Loucy (cell line): ENCODE measurements at regions not wholly inside any gene's neighbourhood (a gene's known extent, or its start where the extent isn't known, plus 50 kb on each side); places are given as distances from the start of the nearest gene placed in this dataset.

Source experiments
- H2AFZ ChIP-seq: fragments of 200-600 bp; sonication (generic); 2 replicates; pipeline ENCODE4 v1.6.0; 2016; ENCODE audit warnings: antibody characterized with exemption, mild to moderate bottlenecking, low read length, moderate library complexity
- H3F3A ChIP-seq: fragments of 200-600 bp; 2 replicates; pipeline ENCODE4 v1.6.0; 2016; ENCODE audit warnings: antibody characterized with exemption, low read depth, mild to moderate bottlenecking
- H3K27me3 ChIP-seq: fragments of 200-600 bp; sonication (generic); 2 replicates; pipeline ENCODE4 v1.6.1; 2014; ENCODE audit warnings: low read length, mild to moderate bottlenecking; ENCODE audit not compliant: insufficient read depth, poor library complexity, severe bottlenecking
- H3K36me3 ChIP-seq: fragments of 200-600 bp; sonication (generic); 2 replicates; pipeline ENCODE4 v1.6.1; 2016; ENCODE audit warnings: low read length; ENCODE audit not compliant: insufficient read depth
- H3K4me1 ChIP-seq: fragments of 200-600 bp; sonication (generic); 2 replicates; pipeline ENCODE4 v1.5.1; 2014; ENCODE audit warnings: low read length, mild to moderate bottlenecking; ENCODE audit not compliant: insufficient read depth, poor library complexity, severe bottlenecking
- H3K4me2 ChIP-seq: fragments of 200-600 bp; sonication (generic); 2 replicates; pipeline ENCODE4 v1.6.0; 2014; ENCODE audit warnings: antibody characterized with exemption, low read length, low read depth, mild to moderate bottlenecking; ENCODE audit not compliant: poor library complexity, severe bottlenecking
- H3K4me3 ChIP-seq: fragments of 200-600 bp; sonication (generic); 2 replicates; pipeline ENCODE4 v1.5.1; 2014; ENCODE audit warnings: low read length, mild to moderate bottlenecking, mixed read lengths; ENCODE audit not compliant: poor library complexity, severe bottlenecking
- H3K79me2 ChIP-seq: fragments of 200-600 bp; sonication (generic); 2 replicates; pipeline ENCODE4 v1.6.1; 2014; ENCODE audit warnings: low read length; ENCODE audit not compliant: insufficient read depth
- H3K9ac ChIP-seq: fragments of 200-600 bp; sonication (generic); 2 replicates; pipeline ENCODE4 v1.6.0; 2014; ENCODE audit warnings: mild to moderate bottlenecking, low read depth, low read length, moderate library complexity; ENCODE audit not compliant: poor library complexity, severe bottlenecking
- H3K9me2 ChIP-seq: fragments of 200-600 bp; sonication (generic); replicated peaks from 2 replicates; pipeline ENCODE4 v1.6.1; 2016; ENCODE audit warnings: low read depth, low read length, mixed read lengths
- H3K9me3 ChIP-seq: fragments of 200-600 bp; sonication (generic); 2 replicates; pipeline ENCODE4 v1.6.1; 2014; ENCODE audit warnings: mild to moderate bottlenecking, antibody characterized with exemption, low read length, low read depth; ENCODE audit not compliant: insufficient read depth
- H4K20me1 ChIP-seq: fragments of 200-600 bp; sonication (generic); 2 replicates; pipeline ENCODE4 v1.6.0; 2014; ENCODE audit warnings: antibody characterized with exemption, low read length, mild to moderate bottlenecking; ENCODE audit not compliant: insufficient read depth, poor library complexity, severe bottlenecking
- EZH2phosphoT487 ChIP-seq: fragments of 200-600 bp; IDR thresholded peaks from 2 replicates; pipeline ENCODE4 v1.6.1; 2018; ENCODE audit warnings: antibody characterized with exemption, mild to moderate bottlenecking, moderate library complexity, borderline replicate concordance
- TF ChIP-seq, protein P1 (sequence below): fragments of 200-600 bp; sonication (generic); conservative IDR thresholded peaks from 2 replicates; pipeline ENCODE4 v1.5.1; 2014; ENCODE audit warnings: mild to moderate bottlenecking, antibody characterized with exemption, low read length

DNA sequence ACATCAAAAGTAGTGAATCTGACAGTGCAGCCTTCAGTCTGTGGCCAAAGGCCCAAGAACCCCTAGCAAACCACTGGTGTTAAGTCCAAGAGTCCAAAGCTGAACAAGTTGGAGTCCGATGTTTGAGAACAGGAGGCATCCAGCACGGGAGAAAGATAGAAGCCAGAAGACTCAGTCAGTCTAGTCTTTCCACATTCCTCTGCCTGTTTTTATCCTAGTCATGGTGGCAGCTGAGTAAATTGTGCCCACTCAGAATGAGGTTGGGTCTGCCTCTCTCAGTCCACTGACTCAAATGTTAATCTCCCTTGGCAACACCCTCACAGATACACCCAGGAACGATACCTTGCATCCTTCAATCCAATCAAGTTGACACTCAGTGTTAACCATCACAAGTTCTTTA, 1255.4 kb downstream of the LRFN5 start:
- no peaks in the 10 kb centered on the region for H3K36me3 ChIP-seq

DNA sequence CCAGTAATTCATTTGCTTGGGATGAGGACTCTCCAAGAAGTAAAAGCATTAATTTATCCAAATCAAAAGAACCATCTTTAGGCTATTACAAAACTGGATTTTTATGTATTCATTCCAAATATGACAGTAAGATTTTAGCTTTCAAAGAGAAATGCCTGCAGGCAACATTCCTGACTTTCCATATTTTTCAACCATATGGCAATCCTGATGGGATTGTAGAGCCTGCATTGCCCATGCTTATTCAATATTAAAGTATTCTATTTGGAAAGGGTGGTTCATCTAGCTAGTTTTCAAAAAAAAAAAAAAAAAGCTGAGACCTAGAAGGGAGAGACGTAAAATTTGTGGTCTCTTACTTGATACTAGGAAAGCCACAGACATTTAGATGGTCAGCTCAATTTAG, 1253.7 kb downstream of the LRFN5 start:
- Histone ChIP-seq H2AFZ (no peak overlapping the region), H3K9ac (no peak overlapping the region), H3K4me2 (no peak overlapping the region), H3K27me3 (no peaks in the 10 kb centered on the region), H3K36me3 (no peaks in the 10 kb centered on the region), H3K9me3 (no peaks in the 10 kb centered on the region), H3K79me2 (no peaks in the 10 kb centered on the region), H3K4me1 (peaks cover 8% of the 10 kb centered on the region), H4K20me1 (no peaks in the 10 kb centered on the region), H3K4me3 (no peak overlapping the region), H3F3A (no peaks in the 10 kb centered on the region), H3K9me2 (no peaks in the 10 kb centered on the region)
- TF ChIP-seq, protein P1, sequence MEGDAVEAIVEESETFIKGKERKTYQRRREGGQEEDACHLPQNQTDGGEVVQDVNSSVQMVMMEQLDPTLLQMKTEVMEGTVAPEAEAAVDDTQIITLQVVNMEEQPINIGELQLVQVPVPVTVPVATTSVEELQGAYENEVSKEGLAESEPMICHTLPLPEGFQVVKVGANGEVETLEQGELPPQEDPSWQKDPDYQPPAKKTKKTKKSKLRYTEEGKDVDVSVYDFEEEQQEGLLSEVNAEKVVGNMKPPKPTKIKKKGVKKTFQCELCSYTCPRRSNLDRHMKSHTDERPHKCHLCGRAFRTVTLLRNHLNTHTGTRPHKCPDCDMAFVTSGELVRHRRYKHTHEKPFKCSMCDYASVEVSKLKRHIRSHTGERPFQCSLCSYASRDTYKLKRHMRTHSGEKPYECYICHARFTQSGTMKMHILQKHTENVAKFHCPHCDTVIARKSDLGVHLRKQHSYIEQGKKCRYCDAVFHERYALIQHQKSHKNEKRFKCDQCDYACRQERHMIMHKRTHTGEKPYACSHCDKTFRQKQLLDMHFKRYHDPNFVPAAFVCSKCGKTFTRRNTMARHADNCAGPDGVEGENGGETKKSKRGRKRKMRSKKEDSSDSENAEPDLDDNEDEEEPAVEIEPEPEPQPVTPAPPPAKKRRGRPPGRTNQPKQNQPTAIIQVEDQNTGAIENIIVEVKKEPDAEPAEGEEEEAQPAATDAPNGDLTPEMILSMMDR, result no peak
- TF ChIP-seq EZH2phosphoT487, result no peak

More for the DNA sequence above, 1255.4 kb downstream of the LRFN5 start:
- H3K79me2 ChIP-seq, result no peaks in the 10 kb centered on the region
- H2AFZ ChIP-seq, result no peak overlapping the region
- no peaks in the 10 kb centered on the region for H3K27me3 ChIP-seq
- no peak overlapping the region for H3K4me3 ChIP-seq
- H3F3A ChIP-seq, result no peaks in the 10 kb centered on the region
- H3K9me3 ChIP-seq, result no peaks in the 10 kb centered on the region
- H3K9me2 ChIP-seq, result no peaks in the 10 kb centered on the region
- H3K9ac ChIP-seq, result no peak overlapping the region
- TF ChIP-seq, protein P1, result no peak
- TF ChIP-seq EZH2phosphoT487, result no peak
- no peaks in the 10 kb centered on the region for H4K20me1 ChIP-seq
- H3K4me1 ChIP-seq, result peaks cover 8% of the 10 kb centered on the region
- H3K4me2 ChIP-seq, result no peak overlapping the region

DNA sequence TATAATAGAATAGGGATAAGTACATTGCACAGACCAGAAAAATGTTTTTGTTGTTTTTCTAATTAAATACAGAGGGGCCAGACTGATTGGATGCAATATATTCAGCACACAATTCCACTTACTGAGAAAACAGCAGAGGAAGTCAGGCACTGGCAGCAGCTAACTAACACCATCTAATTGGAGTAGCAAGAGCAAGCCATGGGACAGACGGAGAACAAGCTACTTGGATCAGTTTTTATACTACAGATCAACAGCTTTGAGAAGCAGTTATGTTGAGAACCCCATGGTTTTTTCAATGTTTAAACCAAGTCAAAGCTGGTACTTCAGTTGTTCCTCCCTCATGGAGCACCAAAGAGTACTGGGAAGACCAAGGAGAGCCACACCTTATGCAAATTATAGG, 1249.4 kb downstream of the LRFN5 start:
- H3K9me2 ChIP-seq, result no peaks in the 10 kb centered on the region
- TF ChIP-seq, protein P1, result no peak
- no peak for TF ChIP-seq EZH2phosphoT487
- no peak overlapping the region for H3K4me3 ChIP-seq
- no peaks in the 10 kb centered on the region for H4K20me1 ChIP-seq
- H2AFZ ChIP-seq, result peak overlapping the region; percentile 15; the same call in 1 of the 2 replicates
- no peaks in the 10 kb centered on the region for H3K9me3 ChIP-seq
- no peaks in the 10 kb centered on the region for H3K79me2 ChIP-seq
- no peak overlapping the region for H3K4me2 ChIP-seq
- no peaks in the 10 kb centered on the region for H3F3A ChIP-seq
- H3K27me3 ChIP-seq, result no peaks in the 10 kb centered on the region
- H3K9ac ChIP-seq, result no peak overlapping the region
- no peaks in the 10 kb centered on the region for H3K36me3 ChIP-seq
- H3K4me1 ChIP-seq, result peaks cover 15% of the 10 kb centered on the region
